Neural cell (in vitro differentiated cells): ENCODE measurements at regions not wholly inside any gene's neighbourhood (a gene's known extent, or its start where the extent isn't known, plus 50 kb on each side); places are given as distances from the start of the nearest gene placed in this dataset.

ENCODE experiments used
- CTCF ChIP-seq: fragments of 450-650 bp; IDR thresholded peaks from 2 replicates; pipeline ENCODE4 v1.5.1; 2014; ENCODE audit warnings: antibody characterized with exemption, mild to moderate bottlenecking, moderate library complexity; ENCODE audit not compliant: poor library complexity, severe bottlenecking
- EP300 ChIP-seq: fragments of 450-650 bp; conservative IDR thresholded peaks from 2 replicates; pipeline ENCODE4 v1.6.1; 2014; ENCODE audit warnings: antibody characterized with exemption, mild to moderate bottlenecking, moderate library complexity; ENCODE audit not compliant: poor library complexity, severe bottlenecking
- POLR2AphosphoS5 ChIP-seq: IDR thresholded peaks from 2 replicates; pipeline ENCODE4 v1.6.1; 2012
- SMC3 ChIP-seq: fragments of 450-650 bp; conservative IDR thresholded peaks from 2 replicates; pipeline ENCODE4 v1.6.1; 2014; ENCODE audit warnings: antibody characterized with exemption, mild to moderate bottlenecking, moderate library complexity; ENCODE audit not compliant: poor library complexity
- TAF1 ChIP-seq: IDR thresholded peaks from 2 replicates; pipeline ENCODE4 v1.6.1; 2012; ENCODE audit warnings: low read depth

- no peak for TF ChIP-seq SMC3
- TF ChIP-seq POLR2AphosphoS5 = no peak
- TF ChIP-seq EP300 = no peak
- TF ChIP-seq CTCF = no peak
- no peak for TF ChIP-seq TAF1
Measured at GRCh38 chr17:72408641-72409040, 287.8 kb downstream of the SOX9 start.
